8988T (cell line): ENCODE measurements at regions not wholly inside any gene's neighbourhood (a gene's known extent, or its start where the extent isn't known, plus 50 kb on each side); places are given as distances from the start of the nearest gene placed in this dataset.
A peak's percentile ranks its signal among the peaks of the same experiment; 100 is the strongest.

Experiments used
- DNase-seq: peaks from one replicate; pipeline ENCODE4 v3.0.0; 2011

DNA sequence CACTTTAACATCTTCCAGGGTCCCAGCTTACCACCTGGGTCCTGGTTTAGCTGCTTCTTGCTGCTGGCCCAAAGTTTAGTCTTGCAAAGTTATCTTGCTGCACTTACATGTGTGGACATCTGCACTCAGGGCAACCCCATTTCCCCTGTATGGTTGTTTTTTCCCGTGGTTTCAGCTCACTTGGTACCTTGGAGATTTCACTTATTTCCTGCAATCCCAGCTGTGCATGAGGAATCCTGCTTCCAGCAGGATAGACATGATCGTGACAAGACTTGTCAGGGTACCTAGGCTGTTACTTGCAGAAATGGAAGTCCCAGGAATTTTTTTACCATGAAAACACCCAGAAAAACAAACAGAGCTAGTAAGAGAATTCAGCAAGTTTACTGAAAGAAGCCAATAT, 95.9 kb upstream of the LEP start:
- DNase-seq = no peak

GRCh38 chr7:128146052-128146451, 95.0 kb upstream of the LEP start:
- DNase-seq = no peak

DNA sequence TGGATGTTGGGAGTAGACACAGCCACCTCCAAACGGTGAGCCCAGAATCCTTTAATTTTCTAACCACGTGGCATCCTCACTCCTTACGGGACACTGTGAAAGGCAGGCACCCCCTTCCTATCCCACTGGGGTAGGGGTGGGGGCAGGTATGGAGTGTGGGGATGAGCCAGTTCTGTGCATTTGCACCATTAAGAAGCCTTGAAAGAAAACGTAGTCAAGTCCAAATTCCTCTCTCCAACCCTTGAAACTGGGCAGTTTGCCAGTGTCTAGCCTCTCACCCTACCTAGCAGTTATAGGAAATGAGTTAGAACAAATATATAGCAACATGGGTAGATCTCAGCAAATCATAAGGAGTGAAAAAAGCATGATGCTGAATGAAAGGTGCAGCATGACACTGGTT, 92.4 kb upstream of the LEP start:
- DNase-seq = no peak

DNA sequence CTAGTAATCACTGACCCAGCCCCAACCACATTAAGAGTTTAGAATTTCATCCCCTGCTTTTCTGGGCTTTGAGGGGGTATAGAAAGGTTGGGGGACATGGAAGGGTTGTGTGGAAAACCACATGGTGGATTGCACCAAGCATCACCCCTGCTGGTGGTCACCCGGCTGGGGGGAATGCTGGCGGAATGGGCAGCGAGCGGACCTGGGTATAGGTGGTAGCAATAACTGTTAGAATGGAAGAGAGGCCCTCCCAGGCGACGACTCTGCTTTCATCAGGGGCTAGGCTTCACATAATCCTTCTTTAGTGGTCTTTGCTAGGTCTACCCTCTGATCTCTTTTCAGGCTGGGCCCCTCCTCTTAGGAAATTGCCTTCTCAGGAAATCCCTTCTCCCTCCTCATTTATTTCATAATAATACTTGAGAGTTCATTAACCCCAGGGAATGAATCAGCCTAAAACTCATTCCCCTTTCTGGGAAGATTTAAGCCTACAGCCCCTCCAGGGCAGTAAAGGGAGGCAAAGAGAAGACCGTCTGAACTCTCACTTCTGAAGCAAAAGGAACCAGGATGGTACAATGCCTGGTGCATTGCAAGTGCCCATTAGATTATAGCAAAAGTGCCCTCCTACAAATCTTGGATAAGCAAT, 90.7 kb upstream of the LEP start:
- no peak for DNase-seq

- no peak for DNase-seq
Observed at GRCh38 chr7:128151635-128152034, 89.4 kb upstream of the LEP start.

DNA sequence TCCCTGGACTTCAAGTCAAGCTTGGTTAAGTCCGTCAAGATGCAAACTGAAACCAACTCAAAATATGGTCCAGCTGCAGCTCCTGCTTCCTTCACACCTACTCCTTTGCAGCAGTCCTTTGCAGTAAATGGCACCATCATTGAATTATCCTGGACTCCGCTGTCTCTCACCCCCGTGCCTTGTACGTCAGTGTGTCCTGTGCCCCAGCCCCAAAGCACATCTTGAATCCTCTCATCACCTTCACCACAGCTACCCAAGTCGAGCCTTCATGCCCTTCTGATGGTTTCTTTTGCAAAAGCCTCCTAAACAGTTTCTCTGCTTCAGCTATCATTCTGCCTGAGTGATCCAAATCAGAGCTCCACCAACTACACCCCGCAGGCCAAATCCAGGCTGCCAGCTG, 88.4 kb upstream of the LEP start:
- no peak for DNase-seq

DNA sequence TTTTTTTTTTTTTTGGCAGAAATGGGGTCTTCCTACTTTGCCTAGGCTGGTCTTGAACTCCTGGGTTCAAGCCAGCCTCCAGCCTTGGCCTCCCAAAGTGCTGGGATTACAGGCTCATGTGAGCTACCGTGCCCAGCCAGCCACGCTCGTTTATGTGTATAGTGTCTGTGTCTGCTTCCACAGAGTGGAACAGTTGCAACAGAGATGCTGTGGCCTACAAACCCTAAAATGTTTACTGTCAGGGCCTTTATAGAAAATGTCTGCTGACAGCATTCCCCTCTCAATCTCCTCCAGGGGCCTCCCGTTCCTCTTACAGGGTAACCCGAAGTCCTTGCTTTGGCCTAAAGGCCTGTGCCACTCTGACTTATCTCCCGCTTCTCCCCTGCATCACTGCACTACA, 87.6 kb upstream of the LEP start:
- DNase-seq = no peak

DNA sequence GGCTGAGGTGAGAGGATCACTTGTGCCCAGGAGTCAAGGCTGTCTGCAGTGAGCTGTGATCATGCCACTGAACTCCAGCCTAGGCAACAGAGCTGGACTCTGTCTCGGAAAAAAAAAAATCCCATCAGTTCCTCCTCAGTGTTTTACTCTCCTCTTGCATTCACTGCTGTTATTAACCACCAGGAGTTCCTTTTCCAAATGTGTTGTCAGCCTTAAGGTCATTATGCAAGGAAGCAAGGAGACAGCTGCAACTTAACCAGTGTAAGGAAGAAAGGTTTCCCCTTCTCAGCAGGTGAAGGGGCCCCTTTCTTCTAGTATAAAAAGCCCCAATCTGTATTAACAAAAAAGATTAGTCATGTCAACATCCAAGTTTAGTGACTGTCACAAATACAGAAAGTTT, 86.6 kb upstream of the LEP start:
- no peak for DNase-seq

DNA sequence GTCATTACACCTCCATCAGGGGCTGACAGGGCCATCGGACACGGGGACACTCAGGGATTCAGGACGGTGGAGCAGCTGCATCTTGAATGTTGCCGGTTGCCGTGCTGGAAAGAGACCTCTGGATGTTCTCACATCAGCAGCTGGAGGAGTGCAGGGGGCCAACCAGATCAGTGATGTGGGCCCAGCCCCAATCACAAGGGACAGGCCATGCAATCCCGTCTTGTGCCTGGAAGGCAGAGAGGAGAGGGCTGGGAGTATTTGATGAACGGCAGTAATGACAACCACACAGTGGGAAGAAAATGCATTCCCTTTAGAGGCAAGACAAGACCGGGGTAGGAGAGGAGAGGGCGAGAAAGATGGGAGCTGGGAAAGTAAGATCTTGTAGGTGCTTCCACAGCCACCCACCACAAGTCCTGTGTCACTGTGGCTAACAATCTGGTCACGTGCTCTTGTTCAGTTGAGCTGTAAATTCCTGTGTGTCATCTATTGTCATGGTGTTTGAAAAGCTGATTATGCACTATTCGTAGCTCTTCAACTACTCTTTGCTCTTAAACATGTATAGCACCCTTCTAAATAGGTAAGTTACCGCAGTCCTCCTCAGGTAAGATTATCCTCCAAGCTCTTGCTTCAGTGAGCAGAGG, 85.9 kb upstream of the LEP start:
- DNase-seq = no peak

GRCh38 chr7:128157906-128158305, 83.2 kb upstream of the LEP start:
- no peak for DNase-seq

- no peak for DNase-seq
Observed at GRCh38 chr7:128158370-128158769, 82.7 kb upstream of the LEP start.

DNA sequence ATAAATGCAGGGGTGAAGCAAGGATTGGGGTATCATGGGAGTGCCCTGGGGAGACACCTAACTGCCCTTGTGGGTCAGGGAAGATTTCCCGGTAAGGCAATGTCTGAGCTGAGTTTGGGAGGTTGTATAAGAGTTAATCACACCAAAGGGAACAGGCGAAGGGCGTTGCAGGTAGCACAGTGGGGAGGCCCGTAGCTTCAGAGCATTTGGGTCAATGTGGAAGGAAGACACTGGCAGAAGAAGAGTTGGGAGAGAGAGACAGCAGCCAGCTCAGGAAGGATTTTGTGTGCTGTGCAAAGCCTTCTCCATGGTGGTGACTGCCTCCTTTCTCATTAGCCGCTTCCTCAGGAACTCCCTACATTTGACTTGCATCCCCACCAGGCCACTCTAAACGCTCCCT, 80.8 kb upstream of the LEP start:
- no peak for DNase-seq

- DNase-seq = no peak
Observed at GRCh38 chr7:128161466-128162125, 79.5 kb upstream of the LEP start.

DNA sequence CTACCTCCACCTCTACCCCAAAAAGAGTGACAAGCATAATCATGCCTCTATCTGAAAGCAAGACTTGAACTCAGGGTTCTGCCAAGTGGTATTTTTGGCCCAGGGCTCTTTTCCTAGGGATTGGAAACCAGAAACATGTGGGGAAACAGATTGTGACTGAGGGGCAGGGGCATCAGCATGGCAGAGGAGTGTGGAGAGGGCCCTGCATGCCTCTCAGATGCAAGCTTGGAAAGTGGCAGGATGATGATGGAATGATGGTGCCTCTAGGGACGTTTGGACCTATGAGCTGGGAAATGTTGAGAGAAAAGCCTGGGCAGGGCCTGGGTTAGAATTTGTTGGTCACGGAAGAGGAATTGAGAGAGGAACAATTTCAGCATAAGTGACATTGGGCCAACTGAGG, 78.4 kb upstream of the LEP start:
- no peak for DNase-seq

- DNase-seq = no peak
Observed at GRCh38 chr7:128163473-128163872, 77.6 kb upstream of the LEP start.

DNA sequence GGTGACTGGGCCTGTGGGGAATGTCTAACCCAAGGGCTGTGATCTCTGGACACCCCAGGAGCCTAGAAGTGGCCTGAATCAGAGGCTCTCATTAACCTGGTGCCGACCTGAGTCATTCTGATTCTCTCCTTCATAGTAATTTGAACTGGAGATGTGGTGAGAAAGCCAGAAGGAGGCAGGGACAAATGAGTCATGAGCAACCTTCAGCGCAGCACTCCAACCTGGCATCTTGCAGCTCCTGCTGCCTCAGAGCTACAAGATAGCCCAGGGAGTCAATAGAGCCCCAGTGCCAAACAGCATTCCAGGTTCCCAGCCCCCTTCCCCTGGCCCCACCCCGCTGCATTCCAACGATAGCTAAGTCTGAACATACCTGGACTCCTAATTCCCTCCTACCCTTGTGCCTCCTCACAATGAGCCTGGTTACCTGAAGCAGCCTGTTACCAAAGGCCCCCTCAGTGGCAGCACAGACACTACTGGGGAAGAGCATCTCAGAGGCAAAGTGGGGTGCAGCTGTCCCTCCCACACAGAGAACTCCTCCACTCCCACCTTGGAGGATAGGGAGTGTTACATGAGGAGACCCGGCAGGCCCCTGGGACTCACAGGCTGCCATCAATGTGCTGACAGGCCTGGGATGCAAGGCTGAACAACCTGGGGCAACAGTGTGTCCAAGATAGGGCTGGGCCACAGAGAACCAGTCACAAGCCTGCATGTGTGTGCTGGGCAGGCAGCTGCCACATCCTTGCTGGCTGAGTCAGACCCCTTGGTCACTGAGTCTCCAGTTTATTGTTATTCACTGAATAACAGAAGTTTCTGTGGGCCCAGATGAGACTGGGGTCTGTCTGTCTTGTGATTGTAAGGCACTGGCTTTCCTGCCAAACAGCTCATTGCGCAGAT, 76.8 kb upstream of the LEP start:
- DNase-seq = no peak

DNA sequence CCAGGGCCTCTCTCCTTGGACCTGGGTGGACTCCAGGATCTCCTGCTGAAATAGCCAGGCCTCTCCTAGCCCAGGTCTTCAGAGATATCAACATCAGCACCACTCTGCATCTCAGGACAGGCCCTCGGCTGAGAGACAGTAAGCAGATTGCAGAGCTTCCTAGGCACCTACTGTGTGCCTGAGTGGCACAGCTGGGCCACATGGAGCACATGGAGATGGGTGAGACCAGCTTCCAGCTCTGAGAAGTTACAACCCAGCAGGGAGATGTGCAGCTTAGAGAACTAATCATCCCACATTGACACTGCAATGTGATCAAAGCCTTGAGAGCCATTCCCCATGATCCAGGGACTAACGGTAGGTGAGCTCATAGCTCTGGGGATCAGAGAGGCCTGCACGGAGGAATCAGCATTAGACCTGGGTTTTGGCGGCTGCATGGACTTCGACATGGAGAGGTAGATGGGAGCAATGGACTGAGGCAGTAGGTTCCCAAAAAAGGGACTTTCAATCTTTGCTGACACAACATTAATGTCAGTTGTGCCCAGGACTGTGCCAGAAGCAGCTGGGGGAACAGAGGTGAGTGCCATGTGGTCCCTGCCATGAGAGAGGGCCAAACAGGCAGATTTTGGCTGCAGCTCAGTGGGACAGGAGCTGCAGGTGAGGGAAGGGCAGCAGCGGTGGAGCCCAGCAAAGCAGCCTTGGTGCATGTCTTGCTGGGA, 76.0 kb upstream of the LEP start:
- DNase-seq = no peak

- DNase-seq = no peak
Observed at GRCh38 chr7:128165927-128166420, 75.1 kb upstream of the LEP start.

- no peak for DNase-seq
Observed at GRCh38 chr7:128166603-128167041, 74.5 kb upstream of the LEP start.

DNA sequence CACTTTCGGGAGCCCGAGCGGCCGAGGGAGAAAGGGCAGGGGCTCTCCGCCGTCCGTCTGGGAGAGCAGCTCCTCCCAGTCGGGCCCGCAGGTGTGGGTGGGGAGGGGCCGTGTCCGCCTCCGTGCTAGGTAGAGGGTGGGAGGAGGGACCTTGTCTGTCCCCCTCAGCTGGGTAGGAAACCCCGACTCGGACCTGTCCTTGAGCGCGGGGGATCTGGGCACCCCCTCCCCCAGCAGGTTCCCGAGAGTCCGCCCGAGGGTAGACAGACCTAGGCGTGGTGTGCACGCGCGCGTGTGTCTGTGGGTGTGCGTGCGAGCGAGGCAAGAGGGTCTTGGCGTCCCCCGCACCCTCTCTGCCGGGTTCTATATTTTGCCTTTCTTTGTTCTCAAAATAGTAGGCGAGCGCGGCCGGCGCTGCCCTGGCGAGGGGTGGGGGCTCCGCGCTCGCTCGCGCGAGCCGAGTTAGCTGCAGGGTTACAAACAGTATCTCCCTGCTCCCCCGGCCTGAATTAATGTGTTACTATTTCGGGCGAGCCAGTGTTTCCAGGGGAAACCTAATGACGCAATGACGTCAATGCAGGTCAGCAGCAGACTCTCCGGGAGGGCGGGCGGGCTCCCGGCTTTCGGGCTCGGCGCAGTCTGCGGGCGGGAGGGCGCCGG, 73.9 kb upstream of the LEP start:
- peak; percentile 62 for DNase-seq

GRCh38 chr7:128167791-128168666, 73.0 kb upstream of the LEP start:
- no peak for DNase-seq
